B cell (primary cell): ENCODE measurements at regions not wholly inside any gene's neighbourhood (a gene's known extent, or its start where the extent isn't known, plus 50 kb on each side); places are given as distances from the start of the nearest gene placed in this dataset.

Experiments
- CTCF ChIP-seq: fragments of 200-600 bp; IDR thresholded peaks from one replicate; pipeline ENCODE4 v1.8.0; 2022; ENCODE audit warnings: antibody characterized with exemption, mild to moderate bottlenecking
- EZH2 ChIP-seq: IDR thresholded peaks from 2 replicates; pipeline ENCODE4 v1.6.1; 2012; ENCODE audit warnings: borderline replicate concordance, low read depth, mild to moderate bottlenecking, moderate library complexity, low read length; ENCODE audit not compliant: insufficient read depth, poor library complexity, severe bottlenecking

GRCh38 chr16:86086471-86086870 is 187.5 kb downstream of the IRF8 start:
- TF ChIP-seq CTCF (no peak), EZH2 (no peak)
